H1 (cell line): ENCODE measurements at regions not wholly inside any gene's neighbourhood (a gene's known extent, or its start where the extent isn't known, plus 50 kb on each side); places are given as distances from the start of the nearest gene placed in this dataset.

Source experiments
- CTCF ChIP-seq, 3 experiments: IDR thresholded peaks; 1 replicate in 2 of 3; 2 replicates in 1 of 3; pipeline versions ENCODE4 v1.5.1 to v1.6.1; 2011; ENCODE audit warnings: low read length in 3 of 3, mild to moderate bottlenecking in 3 of 3, inconsistent platforms in 2 of 3, low read depth in 1 of 3, moderate library complexity in 1 of 3; ENCODE audit not compliant: insufficient read depth in 1 of 3; ENCODE audit errors: control extremely low read depth in 1 of 3
- E2F6 ChIP-seq: IDR thresholded peaks from 2 replicates; pipeline ENCODE4 v1.6.1; 2012; ENCODE audit warnings: inconsistent platforms
- JUND ChIP-seq: IDR thresholded peaks from 2 replicates; pipeline ENCODE4 v1.6.1; 2011; ENCODE audit warnings: mild to moderate bottlenecking, improper control_type of control experiment, low read length
- MAX ChIP-seq: IDR thresholded peaks from 2 replicates; pipeline ENCODE4 v1.6.1; 2012; ENCODE audit warnings: inconsistent platforms
- RNF2 ChIP-seq: fragments of 200-900, 300-1000 bp; sonication (generic); IDR thresholded peaks from 2 replicates; pipeline ENCODE4 v1.7.1; 2016; ENCODE audit warnings: borderline replicate concordance, low read depth, mild to moderate bottlenecking, antibody characterized with exemption, low read length; ENCODE audit not compliant: poor library complexity, severe bottlenecking; ENCODE audit errors: missing control alignments
- SP1 ChIP-seq: IDR thresholded peaks from 2 replicates; pipeline ENCODE4 v1.6.1; 2011; ENCODE audit warnings: low read depth, low read length
- TEAD4 ChIP-seq: IDR thresholded peaks from 2 replicates; pipeline ENCODE4 v1.6.1; 2012; ENCODE audit warnings: low read depth, low read length, inconsistent platforms, mixed read lengths
- USF2 ChIP-seq: IDR thresholded peaks from 2 replicates; pipeline ENCODE4 v1.6.1; 2011; ENCODE audit warnings: low read length, improper control_type of control experiment

- TF ChIP-seq CTCF (IDR thresholded peaks at IDR 0.05; ENCODE audit: control extremely low read depth in 1 of 3, insufficient read depth in 1 of 3, low read depth in 1 of 3, low read length in 3 of 3) (no peak), MAX (no peak), USF2 (no peak), JUND (no peak), SP1 (no peak), E2F6 (no peak), TEAD4 (no peak), RNF2 (no peak)
These were observed 182.1 kb upstream of the ZEB2 start for GRCh38 chr2:144702051-144702450.
